Right lobe of liver (tissue), 6 donors: ENCODE measurements at regions not wholly inside any gene's neighbourhood (a gene's known extent, or its start where the extent isn't known, plus 50 kb on each side); places are given as distances from the start of the nearest gene placed in this dataset.
A peak's percentile ranks its signal among the peaks of the same experiment; 100 is the strongest.

Experiments
- ATAC-seq, 4 donors: fragments of 200-7000 bp; cut with Tn5 transposase; one replicate each; pipeline ENCODE4 v1.9.1; 2020; ENCODE audit warnings: mild to moderate bottlenecking in 4 of 4, moderate library complexity in 4 of 4
- DNase-seq, 3 donors: peaks; one replicate each; pipeline ENCODE4 v3.0.0-alpha.2; 2020
- H3K27ac ChIP-seq, 3 donors: fragments of 200-600 bp; one replicate each; pipeline ENCODE4 v1.8.0; 2022
- H3K27me3 ChIP-seq, 2 donors: fragments of 200-600 bp; one replicate each; pipeline ENCODE4 v1.8.0; 2022
- H3K36me3 ChIP-seq, 4 donors: fragments of 200-600 bp; sonication (generic) in 1 of 4; one replicate each; pipeline versions ENCODE4 v1.5.1 to v1.8.0; 2017 to 2022; ENCODE audit warnings: control low read depth in 1 of 4
- H3K4me1 ChIP-seq, 4 donors: fragments of 200-600 bp; sonication (generic) in 1 of 4; one replicate each; pipeline versions ENCODE4 v1.5.1 to v1.8.0; 2017 to 2022; ENCODE audit warnings: control low read depth in 1 of 4
- H3K4me3 ChIP-seq, 3 donors: fragments of 200-600 bp; one replicate each; pipeline ENCODE4 v1.8.0; 2022
- H3K9me3 ChIP-seq, 4 donors: fragments of 200-600 bp; sonication (generic) in 1 of 4; one replicate each; pipeline versions ENCODE4 v1.5.1 to v1.8.0; 2017 to 2022; ENCODE audit warnings: control low read depth in 1 of 4
- POLR2A ChIP-seq: fragments of 450-650 bp; IDR thresholded peaks from one replicate; pipeline ENCODE4 v1.6.1; 2017; ENCODE audit warnings: antibody characterized with exemption, mild to moderate bottlenecking
- WGBS: methylation state at CpG from one replicate; pipeline ENCODE4 v1.1.6; 2018; ENCODE audit warnings: low coverage, low lambda C conversion rate; ENCODE audit not compliant: insufficient coverage; ENCODE audit errors: missing lambda C conversion rate; 5-methylcytosine and 5-hydroxymethylcytosine counted together
- intact Hi-C, 2 donors: fragments of 100-400 bp; cut with DNase I; formaldehyde crosslinking; loops; one replicate each; pipeline versions ENCODE4 v1.11.2 to v1.14.1; 2022
- TF ChIP-seq, protein P1 (sequence below), 4 donors: fragments of 200-600 bp in 3 of 4; fragments of 450-650 bp in 1 of 4; IDR thresholded peaks; one replicate each; pipeline versions ENCODE4 v1.5.1 to v1.8.0; 2016 to 2022; ENCODE audit warnings: antibody characterized with exemption in 4 of 4, mild to moderate bottlenecking in 2 of 4
- donor health status: DM: no; HTN: yes; CAD: no.
- donor health status: DM: no; HTN: no; CAD: no.
- donor health status: DM: no; HTN: no; CAD: no.
- donor health status: DM: no; HTN: yes; CAD: no.
- donor health status: DM: no; HTN: yes; CAD: no.

DNA sequence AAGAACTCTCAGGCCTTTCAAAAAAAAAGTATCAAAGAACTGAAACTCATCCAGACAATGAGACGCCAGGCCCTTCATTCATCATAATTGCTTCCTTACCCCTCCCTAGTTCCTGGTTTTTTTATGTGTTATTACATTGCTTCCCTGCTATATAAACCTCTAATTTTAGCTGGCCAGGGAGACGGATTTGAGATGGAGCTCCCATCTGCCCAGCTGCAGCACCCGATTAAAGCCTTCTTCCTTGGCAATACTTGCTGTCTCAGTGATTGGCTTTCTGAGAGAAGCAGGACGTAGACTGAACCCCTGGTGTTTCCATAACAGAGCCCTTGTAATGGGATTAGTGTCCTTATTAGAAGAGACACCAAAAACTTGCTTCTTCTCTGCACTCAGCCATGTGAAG, 62.4 kb downstream of the BARX1 start:
- intact Hi-C loops, result no loop called here
- WGBS, result 100% methylated on average over 3 of the region's 4 CpGs
- no peak overlapping the region for H3K27ac ChIP-seq
- no peaks in the 10 kb centered on the region for H3K9me3 ChIP-seq
- peaks cover 0 to 12% (median 0%) of the 10 kb centered on the region in 4 donors for H3K4me1 ChIP-seq
- no peak for DNase-seq
- no peak for TF ChIP-seq POLR2A
- no peaks in the 10 kb centered on the region for H3K27me3 ChIP-seq
- H3K36me3 ChIP-seq, result no peaks in the 10 kb centered on the region
- no peak overlapping the region for H3K4me3 ChIP-seq
- ATAC-seq, result no peak

DNA sequence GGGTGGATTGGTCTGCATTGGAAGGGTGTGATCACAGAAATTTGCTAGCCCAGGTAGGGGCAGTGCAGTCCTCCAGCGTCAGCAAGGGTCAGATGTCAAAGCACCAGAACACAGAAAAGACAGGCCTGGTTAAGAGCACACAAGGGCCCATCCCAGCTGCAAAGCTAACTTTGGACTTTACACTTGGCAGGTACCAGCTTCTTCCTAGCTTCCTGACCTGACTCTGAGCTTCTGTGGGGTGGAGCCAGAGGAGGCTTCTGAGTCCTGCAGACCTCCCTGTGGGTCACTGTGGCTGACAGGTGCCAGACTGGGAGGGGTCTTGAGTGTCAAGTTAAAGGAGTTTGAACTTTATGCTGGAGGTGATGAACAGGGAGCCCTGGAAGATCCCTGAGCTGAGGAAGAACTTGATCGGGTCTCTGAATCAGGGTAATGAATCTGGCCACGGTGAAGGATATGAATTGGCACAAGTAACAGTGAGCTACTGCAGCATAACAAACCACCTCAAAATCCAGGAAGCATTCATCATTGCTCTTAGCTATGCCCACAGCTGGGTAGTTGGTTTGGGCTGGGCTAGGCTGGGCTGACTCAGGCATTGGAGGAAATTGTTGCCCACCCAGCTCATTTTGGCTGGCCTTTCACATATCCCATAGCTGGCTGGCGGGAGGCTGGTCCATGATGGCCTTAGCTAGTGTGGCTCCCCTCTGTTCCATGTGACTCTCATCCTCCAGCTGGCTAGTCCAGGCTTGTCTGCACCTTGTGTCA, 63.4 kb downstream of the BARX1 start:
- ATAC-seq (no peak), DNase-seq (peak in 2 of 3 donors; percentile 28 to 34)
- Histone ChIP-seq H3K27me3 (no peaks in the 10 kb centered on the region), H3K4me1 (peaks cover 0 to 12% (median 0%) of the 10 kb centered on the region in 4 donors), H3K4me3 (no peak overlapping the region), H3K9me3 (no peaks in the 10 kb centered on the region), H3K27ac (no peak overlapping the region), H3K36me3 (no peaks in the 10 kb centered on the region)
- intact Hi-C loops, result no loop called here
- TF ChIP-seq POLR2A, result no peak
- TF ChIP-seq, protein P1, sequence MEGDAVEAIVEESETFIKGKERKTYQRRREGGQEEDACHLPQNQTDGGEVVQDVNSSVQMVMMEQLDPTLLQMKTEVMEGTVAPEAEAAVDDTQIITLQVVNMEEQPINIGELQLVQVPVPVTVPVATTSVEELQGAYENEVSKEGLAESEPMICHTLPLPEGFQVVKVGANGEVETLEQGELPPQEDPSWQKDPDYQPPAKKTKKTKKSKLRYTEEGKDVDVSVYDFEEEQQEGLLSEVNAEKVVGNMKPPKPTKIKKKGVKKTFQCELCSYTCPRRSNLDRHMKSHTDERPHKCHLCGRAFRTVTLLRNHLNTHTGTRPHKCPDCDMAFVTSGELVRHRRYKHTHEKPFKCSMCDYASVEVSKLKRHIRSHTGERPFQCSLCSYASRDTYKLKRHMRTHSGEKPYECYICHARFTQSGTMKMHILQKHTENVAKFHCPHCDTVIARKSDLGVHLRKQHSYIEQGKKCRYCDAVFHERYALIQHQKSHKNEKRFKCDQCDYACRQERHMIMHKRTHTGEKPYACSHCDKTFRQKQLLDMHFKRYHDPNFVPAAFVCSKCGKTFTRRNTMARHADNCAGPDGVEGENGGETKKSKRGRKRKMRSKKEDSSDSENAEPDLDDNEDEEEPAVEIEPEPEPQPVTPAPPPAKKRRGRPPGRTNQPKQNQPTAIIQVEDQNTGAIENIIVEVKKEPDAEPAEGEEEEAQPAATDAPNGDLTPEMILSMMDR (IDR thresholded peaks at IDR 0.05), result no peak
- WGBS, result 67% methylated on average over 1 of the region's 4 CpGs

DNA sequence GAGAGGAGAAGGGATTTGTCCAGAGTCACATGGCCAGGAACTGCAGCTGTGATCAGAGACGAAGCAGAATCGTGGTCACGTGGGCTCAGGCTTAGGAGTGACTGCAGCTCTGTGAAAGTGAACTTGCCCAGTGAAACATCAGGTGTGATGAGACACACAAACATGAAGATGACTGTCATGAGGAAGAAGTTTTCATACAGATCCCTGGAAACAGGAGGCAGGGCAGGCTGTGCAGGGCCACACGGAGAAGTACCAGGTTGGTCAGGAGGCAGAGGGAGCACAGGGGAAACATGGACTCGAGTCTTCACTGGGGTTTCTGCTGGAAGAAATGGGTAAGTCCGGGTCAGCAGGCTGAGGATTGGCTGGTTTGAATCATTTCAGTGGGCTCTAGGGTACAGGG, 64.1 kb downstream of the BARX1 start:
- Histone ChIP-seq H3K27me3 (no peaks in the 10 kb centered on the region), H3K27ac (no peak overlapping the region), H3K9me3 (no peaks in the 10 kb centered on the region), H3K36me3 (no peaks in the 10 kb centered on the region), H3K4me1 (peaks cover 0 to 12% (median 0%) of the 10 kb centered on the region in 4 donors), H3K4me3 (no peak overlapping the region)
- no peak for ATAC-seq
- WGBS, result 50% methylated on average over 3 of the region's 6 CpGs
- intact Hi-C loops, result no loop called here
- DNase-seq, result peak in 1 of 3 donors; percentile 31
- TF ChIP-seq, protein P1 (IDR thresholded peaks at IDR 0.05), result no peak

DNA sequence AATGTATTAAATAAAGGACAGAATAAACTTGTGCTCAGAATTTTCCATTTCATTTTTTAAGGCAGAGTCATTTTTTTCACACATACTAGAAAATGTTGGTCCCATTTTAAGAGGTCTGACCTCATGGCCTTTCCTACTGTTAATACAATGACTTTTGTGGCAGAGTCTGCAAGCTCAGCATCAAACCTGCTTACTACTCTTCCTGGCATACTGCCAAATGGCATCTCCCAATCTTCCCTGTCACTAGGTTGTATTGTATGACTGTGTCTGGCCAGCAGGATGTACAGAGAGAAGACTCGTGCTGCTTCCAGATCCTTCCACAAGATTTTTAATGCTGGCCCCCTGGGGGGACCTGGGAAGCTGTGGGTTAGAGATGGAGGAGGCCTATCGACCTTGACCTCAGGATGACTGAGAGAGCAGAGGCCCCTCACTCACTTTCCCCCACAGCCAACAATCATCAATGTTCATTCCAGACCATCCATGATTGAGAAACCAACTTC, 64.7 kb downstream of the BARX1 start:
- H3K27me3 ChIP-seq, result no peaks in the 10 kb centered on the region
- ATAC-seq (no peak), DNase-seq (no peak)
- H3K4me1 ChIP-seq, result peaks cover 0 to 12% (median 0%) of the 10 kb centered on the region in 4 donors
- H3K4me3 ChIP-seq, result no peak overlapping the region
- H3K36me3 ChIP-seq, result no peaks in the 10 kb centered on the region
- H3K9me3 ChIP-seq, result no peaks in the 10 kb centered on the region
- H3K27ac ChIP-seq, result no peak overlapping the region
- intact Hi-C loops, result no loop called here
- TF ChIP-seq, protein P1 (IDR thresholded peaks at IDR 0.05), result no peak
- no peak for TF ChIP-seq POLR2A
- 40% methylated on average over 2 of the region's 2 CpGs for WGBS

DNA sequence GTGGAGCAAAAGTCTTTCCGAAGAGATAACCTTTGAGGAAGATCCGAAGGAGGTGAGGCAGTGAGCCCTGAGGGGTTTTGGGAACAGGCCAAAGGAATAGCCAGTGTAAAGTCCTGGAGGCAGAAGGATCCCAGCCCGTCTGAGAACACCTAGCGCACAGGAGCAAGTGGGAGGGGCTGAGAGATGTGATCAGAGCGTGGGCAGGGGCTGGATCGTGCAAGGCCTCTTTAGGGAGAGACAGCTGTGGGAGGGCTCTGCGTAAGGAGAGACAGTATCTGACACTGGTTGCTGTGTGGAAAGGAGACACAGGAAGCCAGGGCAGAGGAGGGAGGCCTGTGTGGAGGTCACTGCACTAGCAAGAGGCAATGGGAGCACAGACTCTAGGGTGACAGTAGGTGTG, 68.2 kb downstream of the BARX1 start:
- H3K9me3 ChIP-seq, result no peaks in the 10 kb centered on the region
- no peak overlapping the region for H3K4me3 ChIP-seq
- WGBS, result 73% methylated on average over 7 of the region's 7 CpGs
- H3K27me3 ChIP-seq, result no peaks in the 10 kb centered on the region
- no peaks in the 10 kb centered on the region for H3K4me1 ChIP-seq
- intact Hi-C loops, result no loop called here
- no peak for ATAC-seq
- TF ChIP-seq, protein P1 (IDR thresholded peaks at IDR 0.05), result no peak
- no peak for TF ChIP-seq POLR2A
- H3K36me3 ChIP-seq, result no peaks in the 10 kb centered on the region
- DNase-seq, result peak in 1 of 3 donors; percentile 14
- H3K27ac ChIP-seq, result no peak overlapping the region
